GM12874 (cell line): ENCODE measurements at regions not wholly inside any gene's neighbourhood (a gene's known extent, or its start where the extent isn't known, plus 50 kb on each side); places are given as distances from the start of the nearest gene placed in this dataset.

Experiments
- CTCF ChIP-seq: IDR thresholded peaks from 2 replicates; pipeline ENCODE4 v1.5.1; 2011; ENCODE audit warnings: low read depth, mild to moderate bottlenecking, control low read depth, low read length, moderate library complexity; ENCODE audit not compliant: insufficient read depth

GRCh38 chr11:93940395-93940794, 80.8 kb upstream of the HEPHL1 start:
- no peak for TF ChIP-seq CTCF

GRCh38 chr11:93942176-93942575, 79.0 kb upstream of the HEPHL1 start:
- TF ChIP-seq CTCF, result no peak

GRCh38 chr11:93945596-93945995, 75.6 kb upstream of the HEPHL1 start:
- TF ChIP-seq CTCF, result no peak

GRCh38 chr11:93952082-93952780, 68.9 kb upstream of the HEPHL1 start:
- TF ChIP-seq CTCF, result no peak

- TF ChIP-seq CTCF, result no peak
These were observed 63.7 kb upstream of the HEPHL1 start for GRCh38 chr11:93957397-93957952.

GRCh38 chr11:93958991-93959390, 62.2 kb upstream of the HEPHL1 start:
- no peak for TF ChIP-seq CTCF

GRCh38 chr11:93959663-93960062, 61.5 kb upstream of the HEPHL1 start:
- no peak for TF ChIP-seq CTCF
